Astrocyte (in vitro differentiated cells and primary cell): ENCODE measurements at regions not wholly inside any gene's neighbourhood (a gene's known extent, or its start where the extent isn't known, plus 50 kb on each side); places are given as distances from the start of the nearest gene placed in this dataset.

Experiments
- DNase-seq: peaks from one replicate; pipeline ENCODE4 v3.0.0-alpha.2; 2010; ENCODE audit warnings: low read depth
- FAIRE-seq: peaks from 2 replicates; lab custom pipeline; 2011; peaks lifted over from hg19 to GRCh38; lab: Jason Lieb, UNC
- H2AFZ ChIP-seq: 2 replicates; pipeline ENCODE4 v1.6.0; 2012; ENCODE audit warnings: low read depth, low read length, inconsistent platforms
- H3K27ac ChIP-seq: 2 replicates; pipeline ENCODE4 v1.5.1; 2011; ENCODE audit warnings: low read depth, low read length, inconsistent platforms
- H3K27me3 ChIP-seq: 2 replicates; pipeline ENCODE4 v1.6.0; 2011; ENCODE audit warnings: low read length, inconsistent platforms; ENCODE audit not compliant: insufficient read depth
- H3K36me3 ChIP-seq: 2 replicates; pipeline ENCODE4 v1.5.1; 2011; ENCODE audit warnings: low read length, inconsistent platforms; ENCODE audit not compliant: insufficient read depth
- H3K4me1 ChIP-seq: 2 replicates; pipeline ENCODE4 v1.5.1; 2011; ENCODE audit warnings: low read length, inconsistent platforms; ENCODE audit not compliant: insufficient read depth
- H3K4me2 ChIP-seq: 2 replicates; pipeline ENCODE4 v1.6.0; 2012; ENCODE audit warnings: low read length, inconsistent platforms
- H3K4me3 ChIP-seq: 2 replicates; pipeline ENCODE4 v1.5.1; 2011; ENCODE audit warnings: low read depth, mild to moderate bottlenecking, low read length, inconsistent platforms; ENCODE audit not compliant: insufficient read depth
- H3K79me2 ChIP-seq: 2 replicates; pipeline ENCODE4 v1.6.0; 2012; ENCODE audit warnings: mild to moderate bottlenecking, low read length, inconsistent platforms; ENCODE audit not compliant: insufficient read depth
- H3K9ac ChIP-seq: 2 replicates; pipeline ENCODE4 v1.6.0; 2012; ENCODE audit warnings: mild to moderate bottlenecking, low read length, inconsistent platforms
- H3K9me3 ChIP-seq: 2 replicates; pipeline ENCODE4 v1.5.1; 2012; ENCODE audit warnings: low read depth, mild to moderate bottlenecking, low read length, inconsistent platforms; ENCODE audit not compliant: insufficient read depth
- H4K20me1 ChIP-seq: 2 replicates; pipeline ENCODE4 v1.6.0; 2012; ENCODE audit warnings: low read length, inconsistent platforms; ENCODE audit not compliant: insufficient read depth
- H3K27ac Mint-ChIP-seq: one replicate; pipeline ENCODE4 v1.8.0; 2021; ENCODE audit warnings: mild to moderate bottlenecking, mixed read lengths; ENCODE audit not compliant: unreplicated experiment
- H3K27me3 Mint-ChIP-seq: one replicate; pipeline ENCODE4 v1.8.0; 2021; ENCODE audit warnings: low read depth, mixed read lengths; ENCODE audit not compliant: unreplicated experiment
- H3K36me3 Mint-ChIP-seq: one replicate; pipeline ENCODE4 v1.8.0; 2021; ENCODE audit warnings: low read depth, mixed read lengths; ENCODE audit not compliant: unreplicated experiment
- H3K4me1 Mint-ChIP-seq: one replicate; pipeline ENCODE4 v1.8.0; 2021; ENCODE audit warnings: low read depth, mixed read lengths; ENCODE audit not compliant: unreplicated experiment
- H3K4me3 Mint-ChIP-seq: one replicate; pipeline ENCODE4 v1.8.0; 2021; ENCODE audit warnings: mild to moderate bottlenecking, moderate library complexity, mixed read lengths; ENCODE audit not compliant: unreplicated experiment
- H3K9me3 Mint-ChIP-seq: one replicate; pipeline ENCODE4 v1.8.0; 2021; ENCODE audit warnings: mild to moderate bottlenecking, mixed read lengths; ENCODE audit not compliant: unreplicated experiment
- CTCF ChIP-seq: IDR thresholded peaks from 2 replicates; pipeline ENCODE4 v1.5.1; 2011; ENCODE audit warnings: low read depth, mild to moderate bottlenecking, inconsistent platforms, low read length, moderate library complexity; ENCODE audit not compliant: insufficient read depth
- EZH2 ChIP-seq: IDR thresholded peaks from 2 replicates; pipeline ENCODE4 v1.6.1; 2012; ENCODE audit warnings: mild to moderate bottlenecking, low read length, inconsistent platforms; ENCODE audit not compliant: insufficient read depth

GRCh38 chr2:762646-763045, 85.4 kb upstream of the TMEM18 start:
- Mint-ChIP-seq H3K9me3 (no peaks in the 10 kb centered on the region), H3K27ac (no peak overlapping the region), H3K27me3 (peaks cover 4% of the 10 kb centered on the region), H3K36me3 (no peaks in the 10 kb centered on the region), H3K4me3 (no peak overlapping the region), H3K4me1 (peaks cover 13% of the 10 kb centered on the region)
- H3K9ac ChIP-seq: no peak overlapping the region
- no peaks in the 10 kb centered on the region for H3K79me2 ChIP-seq
- H3K36me3 ChIP-seq: no peaks in the 10 kb centered on the region
- H3K4me1 ChIP-seq: no peaks in the 10 kb centered on the region
- DNase-seq (no peak), FAIRE-seq (no peak)
- no peak overlapping the region for H3K4me2 ChIP-seq
- no peaks in the 10 kb centered on the region for H4K20me1 ChIP-seq
- H3K4me3 ChIP-seq: no peak overlapping the region
- no peaks in the 10 kb centered on the region for H3K9me3 ChIP-seq
- H3K27ac ChIP-seq: no peak overlapping the region
- no peak overlapping the region for H2AFZ ChIP-seq
- no peak for TF ChIP-seq CTCF
- TF ChIP-seq EZH2: no peak
- H3K27me3 ChIP-seq: no peaks in the 10 kb centered on the region

- H3K79me2 ChIP-seq: no peaks in the 10 kb centered on the region
- peaks cover 13% of the 10 kb centered on the region for H3K4me1 Mint-ChIP-seq
- H2AFZ ChIP-seq: no peak overlapping the region
- TF ChIP-seq EZH2: no peak
- no peak overlapping the region for H3K4me3 Mint-ChIP-seq
- H3K36me3 ChIP-seq: no peaks in the 10 kb centered on the region
- H3K27ac Mint-ChIP-seq: no peak overlapping the region
- peaks cover 4% of the 10 kb centered on the region for H3K27me3 Mint-ChIP-seq
- FAIRE-seq: no peak
- H3K9ac ChIP-seq: no peak overlapping the region
- no peak for DNase-seq
- H4K20me1 ChIP-seq: no peaks in the 10 kb centered on the region
- H3K27me3 ChIP-seq: no peaks in the 10 kb centered on the region
- H3K4me2 ChIP-seq: no peak overlapping the region
- no peaks in the 10 kb centered on the region for H3K4me1 ChIP-seq
- no peaks in the 10 kb centered on the region for H3K9me3 ChIP-seq
- no peak overlapping the region for H3K4me3 ChIP-seq
- no peaks in the 10 kb centered on the region for H3K9me3 Mint-ChIP-seq
- H3K27ac ChIP-seq: no peak overlapping the region
- no peaks in the 10 kb centered on the region for H3K36me3 Mint-ChIP-seq
These were observed 84.2 kb upstream of the TMEM18 start for GRCh38 chr2:761384-761783.

- Histone ChIP-seq H3K79me2 (no peaks in the 10 kb centered on the region), H3K4me1 (no peaks in the 10 kb centered on the region), H3K27ac (no peak overlapping the region), H3K27me3 (no peaks in the 10 kb centered on the region), H3K36me3 (no peaks in the 10 kb centered on the region), H4K20me1 (no peaks in the 10 kb centered on the region), H3K9ac (no peak overlapping the region), H3K9me3 (no peaks in the 10 kb centered on the region), H3K4me2 (no peak overlapping the region), H3K4me3 (no peak overlapping the region), H2AFZ (no peak overlapping the region)
- FAIRE-seq (no peak), DNase-seq (no peak)
- Mint-ChIP-seq H3K27me3 (no peaks in the 10 kb centered on the region), H3K9me3 (no peaks in the 10 kb centered on the region), H3K27ac (no peak overlapping the region), H3K4me1 (peaks cover 13% of the 10 kb centered on the region), H3K36me3 (no peaks in the 10 kb centered on the region), H3K4me3 (no peak overlapping the region)
- TF ChIP-seq EZH2: no peak
- no peak for TF ChIP-seq CTCF
These were observed 82.8 kb upstream of the TMEM18 start for GRCh38 chr2:760001-760400.
